GM19468 (cell line): ENCODE measurements at regions not wholly inside any gene's neighbourhood (a gene's known extent, or its start where the extent isn't known, plus 50 kb on each side); places are given as distances from the start of the nearest gene placed in this dataset.

Experiments used
- ATAC-seq: cut with Tn5 transposase; IDR thresholded peaks from one replicate; pipeline ENCODE4 v1.9.1; 2021; ENCODE audit warnings: mild to moderate bottlenecking, moderate library complexity, moderate number of reproducible peaks; ENCODE audit not compliant: unreplicated experiment; ENCODE audit errors: extremely low read depth

DNA sequence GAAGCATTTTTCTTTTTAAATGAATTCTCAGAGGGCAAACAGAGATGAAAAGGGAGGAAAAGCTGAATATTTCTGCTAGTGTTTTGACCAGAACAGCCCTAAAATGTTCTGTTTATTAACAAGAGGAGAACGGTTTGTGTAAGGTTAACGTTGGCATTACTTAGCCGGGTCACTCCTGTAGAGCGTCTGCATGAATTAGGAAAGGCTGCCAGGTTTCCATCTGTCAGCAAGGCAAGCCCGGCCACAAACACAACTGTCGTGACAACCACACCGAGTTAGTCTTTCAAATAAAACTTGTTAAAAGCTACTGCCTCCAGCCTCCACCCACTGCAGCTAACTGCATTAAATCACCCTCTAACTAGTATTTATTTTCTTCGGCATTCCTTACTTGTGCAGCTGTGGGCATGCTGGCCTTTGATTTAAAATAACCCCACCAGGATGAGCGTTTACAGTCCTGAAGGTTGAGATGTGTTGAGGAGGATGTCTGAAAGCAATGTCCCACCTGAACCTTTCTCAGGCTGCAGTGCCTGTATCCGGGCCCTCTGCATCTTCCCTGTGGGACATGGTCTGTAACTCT, 527.9 kb downstream of the FGF9 start:
- ATAC-seq, result no peak

- ATAC-seq, result no peak
These were observed 529.6 kb downstream of the FGF9 start for GRCh38 chr13:22200440-22200839.

DNA sequence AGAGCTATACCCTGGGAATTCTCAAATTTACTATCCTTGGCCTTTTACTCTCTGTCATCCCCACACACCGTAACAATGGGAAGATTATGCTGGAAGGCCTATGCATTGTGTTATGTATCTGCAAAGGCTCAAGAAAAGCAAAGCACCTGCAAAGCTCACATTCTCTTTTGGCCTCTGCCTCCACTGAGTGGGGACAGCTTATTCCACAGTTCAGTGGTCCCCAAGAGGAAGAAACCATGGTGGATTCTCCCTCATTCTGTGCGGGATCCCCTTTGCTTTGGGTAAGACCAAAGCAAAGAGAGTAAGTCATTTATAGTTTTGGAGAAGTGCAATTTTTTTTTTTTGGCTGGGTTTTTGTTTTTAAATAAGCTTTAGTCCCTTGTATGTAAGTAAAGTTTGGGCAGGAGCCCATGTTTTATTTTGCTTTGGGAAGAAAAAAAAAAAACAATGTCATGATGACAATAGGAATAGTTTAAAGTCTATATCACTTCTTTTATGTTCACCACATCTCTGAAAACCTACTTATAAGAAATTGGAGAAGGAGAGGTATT, 530.6 kb downstream of the FGF9 start:
- no peak for ATAC-seq

DNA sequence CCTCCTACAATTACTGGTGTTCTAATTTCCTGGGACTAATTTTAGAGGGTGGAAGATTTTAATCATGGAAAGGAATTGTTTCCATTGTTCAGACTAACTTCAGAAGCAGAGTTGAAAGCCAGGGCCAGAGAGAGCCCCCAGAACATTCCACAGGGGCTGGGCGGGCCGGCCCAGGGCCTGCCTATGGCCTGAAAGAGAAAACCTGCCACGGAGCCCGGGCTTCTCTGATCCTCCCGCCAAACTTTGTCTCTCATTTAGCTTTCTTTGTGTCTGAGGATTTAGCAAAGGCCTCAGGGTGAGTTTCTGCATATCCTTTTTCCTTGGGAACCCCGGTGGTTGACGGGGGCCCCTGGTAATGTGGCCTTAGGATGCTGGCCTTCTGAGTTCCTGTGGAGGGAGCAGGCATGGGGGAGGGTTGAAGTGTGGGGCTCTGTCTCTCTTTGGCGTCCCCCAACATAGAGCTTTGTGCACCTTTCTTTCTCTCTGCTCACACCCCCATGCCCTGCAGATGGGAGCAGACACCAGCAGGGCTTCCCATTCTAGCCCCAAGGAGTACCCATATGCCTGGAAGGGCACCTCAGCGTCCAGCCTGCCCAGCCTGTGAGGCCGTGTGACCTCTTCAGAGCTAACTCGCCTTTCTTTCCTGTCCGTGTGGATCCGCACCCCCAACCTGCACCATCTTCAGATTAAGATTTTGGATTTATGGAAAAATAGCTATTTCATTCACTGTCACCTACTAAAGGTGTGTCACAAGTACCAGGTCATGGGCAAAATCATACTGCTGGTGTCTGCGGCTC, 539.5 kb downstream of the FGF9 start:
- ATAC-seq, result no peak

- no peak for ATAC-seq
These were observed 541.0 kb downstream of the FGF9 start for GRCh38 chr13:22211876-22212275.

GRCh38 chr13:22212576-22212975, 541.7 kb downstream of the FGF9 start:
- no peak for ATAC-seq

- ATAC-seq, result no peak
These were observed 543.3 kb downstream of the FGF9 start for GRCh38 chr13:22214184-22214583.

- ATAC-seq, result no peak
These were observed 547.9 kb downstream of the FGF9 start for GRCh38 chr13:22218797-22219196.

DNA sequence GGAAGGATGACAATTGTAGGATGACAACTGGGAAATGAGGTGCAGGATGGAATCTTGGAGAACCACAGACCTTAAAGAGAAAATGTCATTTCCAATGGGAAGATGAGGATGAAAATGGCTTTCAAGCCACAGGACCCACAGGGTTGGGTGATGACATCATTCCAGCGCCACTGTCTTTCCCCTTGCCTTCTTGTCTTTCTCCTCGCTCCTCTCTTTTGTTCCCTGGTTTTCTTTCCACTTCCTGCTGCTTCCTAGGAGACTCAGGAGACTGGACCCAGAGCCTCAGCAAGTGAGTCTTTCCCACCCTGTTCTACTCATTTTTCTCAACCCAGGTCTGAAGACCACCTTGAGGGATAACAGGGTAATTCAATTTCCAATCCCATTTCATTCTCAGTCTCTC, 548.8 kb downstream of the FGF9 start:
- ATAC-seq, result no peak

DNA sequence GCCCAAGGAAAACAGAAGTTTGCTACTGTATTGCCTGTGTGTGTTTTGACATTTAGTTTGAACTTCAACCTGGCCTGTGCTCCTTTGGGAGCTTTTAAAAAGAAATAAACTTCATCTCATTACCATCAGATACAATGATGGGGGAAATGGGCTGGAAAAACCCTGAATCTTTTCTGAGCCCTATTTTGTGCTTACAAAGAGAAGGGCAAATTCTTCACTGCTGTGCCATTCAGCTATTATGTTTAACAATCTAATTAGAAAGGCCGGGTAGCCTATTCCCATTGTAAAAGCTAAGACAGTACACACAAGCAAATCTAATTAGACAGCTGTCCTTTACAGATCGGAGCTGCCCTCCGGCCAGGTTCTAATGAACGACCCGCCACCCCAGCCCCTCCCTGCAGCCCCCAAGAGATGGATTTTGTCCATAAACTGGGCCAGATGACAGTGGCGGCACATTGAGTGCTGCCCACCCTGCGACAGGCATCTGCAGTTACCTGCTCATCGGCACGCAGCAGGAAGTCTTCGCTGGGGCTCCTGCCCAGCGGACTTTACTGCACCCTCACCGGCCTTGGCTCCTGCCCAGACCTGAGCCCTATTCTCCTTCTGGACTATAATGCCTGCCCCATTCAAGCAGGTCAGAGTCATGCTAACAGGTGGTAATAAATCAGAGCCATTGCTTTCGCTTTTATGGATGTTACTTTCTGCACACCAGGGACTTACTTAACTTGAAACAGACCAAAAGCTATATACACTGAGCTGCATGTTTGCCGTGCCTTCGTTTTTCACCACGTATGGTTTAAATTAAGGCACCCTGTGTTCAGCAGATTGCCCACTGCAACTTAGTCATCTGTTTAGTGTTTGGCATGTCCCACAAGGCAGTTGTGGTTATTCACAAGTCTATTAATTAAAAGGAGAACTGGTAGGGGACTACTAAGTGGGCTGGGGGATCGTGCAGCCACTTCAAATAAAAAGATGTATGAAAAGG, 549.6 kb downstream of the FGF9 start:
- no peak for ATAC-seq

DNA sequence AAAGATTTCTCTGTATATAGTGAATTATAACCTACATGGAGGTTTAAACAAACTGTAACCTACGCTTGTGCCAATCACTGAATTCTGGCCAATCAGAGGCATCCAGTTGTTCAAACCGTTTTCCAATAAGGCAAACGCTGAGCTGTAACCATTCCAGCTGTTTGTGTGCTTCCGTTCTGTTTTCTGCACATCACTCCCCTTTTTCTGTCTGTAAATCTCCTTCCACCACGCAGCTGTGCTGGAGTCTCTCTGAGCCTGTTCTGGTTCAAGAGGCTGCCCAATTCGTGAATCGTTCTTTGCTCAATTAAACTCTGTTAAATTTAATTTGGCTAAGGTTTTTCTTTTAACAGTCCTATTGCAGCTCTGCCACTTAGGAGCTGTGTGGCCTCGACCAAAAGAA, 552.5 kb downstream of the FGF9 start:
- ATAC-seq, result no peak

DNA sequence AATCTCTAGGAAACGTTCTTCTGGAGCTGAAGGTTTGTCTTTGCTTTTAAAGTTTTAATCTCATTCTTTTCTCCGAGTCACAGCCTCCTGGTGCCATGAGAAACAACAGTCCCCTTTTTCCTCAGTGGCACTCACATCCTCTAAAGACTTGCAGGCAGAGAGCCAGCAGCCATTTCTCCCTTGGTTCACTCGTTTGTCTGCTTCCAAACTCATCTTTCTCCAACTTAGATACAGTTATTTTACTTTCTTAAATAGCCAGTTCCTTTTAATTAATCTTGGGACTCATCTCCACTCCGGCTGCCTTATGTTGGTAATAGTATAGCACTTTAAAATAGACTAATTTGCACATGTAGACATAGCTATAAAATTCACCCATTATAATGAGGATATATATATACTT, 555.2 kb downstream of the FGF9 start:
- ATAC-seq, result no peak

GRCh38 chr13:22227895-22228294, 557.0 kb downstream of the FGF9 start:
- no peak for ATAC-seq

- ATAC-seq, result no peak
These were observed 559.0 kb downstream of the FGF9 start for GRCh38 chr13:22229916-22230315.

DNA sequence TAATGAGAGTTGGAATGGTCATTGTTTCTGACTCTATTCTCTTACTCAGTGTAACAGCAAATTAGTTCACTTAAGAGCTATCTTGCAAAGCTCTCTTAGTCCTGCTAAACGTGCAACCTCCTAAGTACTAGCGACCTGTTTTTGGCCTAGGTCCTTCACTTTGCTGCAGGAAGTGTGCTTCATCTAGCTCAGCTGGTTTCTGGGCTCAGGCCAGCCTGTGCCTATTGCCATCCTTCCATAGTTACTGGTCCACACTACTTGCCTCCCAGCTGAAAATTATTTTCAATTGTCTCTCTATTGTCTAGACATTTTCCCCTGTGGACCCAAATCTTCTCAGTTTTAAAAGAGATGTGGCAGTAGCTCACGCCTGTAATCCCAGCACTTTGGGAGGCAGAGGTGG, 561.3 kb downstream of the FGF9 start:
- no peak for ATAC-seq

- ATAC-seq, result no peak
These were observed 564.5 kb downstream of the FGF9 start for GRCh38 chr13:22235285-22235949.

GRCh38 chr13:22235950-22236290, 565.0 kb downstream of the FGF9 start:
- no peak for ATAC-seq

DNA sequence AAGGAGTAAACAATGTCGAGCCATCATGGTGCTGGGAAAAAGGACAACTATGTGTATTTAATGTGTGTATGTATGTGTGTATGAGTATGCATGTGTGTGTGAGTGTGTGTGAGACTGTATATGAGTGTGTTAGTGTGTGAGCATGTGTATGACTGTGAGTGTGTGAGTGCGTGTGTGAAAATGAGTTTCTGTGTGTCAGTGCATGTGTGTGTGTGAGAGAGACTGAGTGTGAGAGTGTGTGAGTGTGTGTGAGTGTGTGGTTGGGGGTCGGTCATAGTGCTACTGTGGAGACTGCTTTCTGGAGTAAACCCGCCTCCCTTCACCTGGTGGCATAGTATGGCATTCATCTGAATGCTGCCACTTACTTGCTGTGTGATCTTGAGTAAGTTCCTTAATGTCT, 567.4 kb downstream of the FGF9 start:
- ATAC-seq, result no peak

- ATAC-seq, result no peak
These were observed 569.8 kb downstream of the FGF9 start for GRCh38 chr13:22240716-22241115.

GRCh38 chr13:22243469-22244163, 572.7 kb downstream of the FGF9 start:
- ATAC-seq, result no peak
